KMS-11 (cell line): ENCODE measurements at regions not wholly inside any gene's neighbourhood (a gene's known extent, or its start where the extent isn't known, plus 50 kb on each side); places are given as distances from the start of the nearest gene placed in this dataset.

Experiments used
- H2AFZ ChIP-seq: fragments of 200-600 bp; sonication (generic); 2 replicates; pipeline ENCODE4 v1.6.1; 2016; ENCODE audit warnings: antibody characterized with exemption, mixed run types, low read depth
- H3K27ac ChIP-seq: fragments of 200-600 bp; sonication (generic); 2 replicates; pipeline ENCODE4 v1.6.1; 2016; ENCODE audit warnings: mild to moderate bottlenecking, mixed run types
- H3K27me3 ChIP-seq: fragments of 200-600 bp; sonication (generic); 2 replicates; pipeline ENCODE4 v1.6.1; 2017; ENCODE audit warnings: mild to moderate bottlenecking, low read depth, mixed run types, moderate library complexity; ENCODE audit not compliant: insufficient read depth
- H3K36me3 ChIP-seq: fragments of 200-600 bp; sonication (generic); 2 replicates; pipeline ENCODE4 v1.6.1; 2017; ENCODE audit warnings: mild to moderate bottlenecking, mixed run types; ENCODE audit not compliant: insufficient read depth
- H3K4me1 ChIP-seq: fragments of 200-600 bp; sonication (generic); 2 replicates; pipeline ENCODE4 v1.6.1; 2016; ENCODE audit warnings: mild to moderate bottlenecking, low read depth, mixed run types; ENCODE audit not compliant: poor library complexity, severe bottlenecking
- H3K4me2 ChIP-seq: fragments of 200-600 bp; sonication (generic); 2 replicates; pipeline ENCODE4 v1.7.0; 2016; ENCODE audit warnings: mild to moderate bottlenecking, mixed run types
- H3K4me3 ChIP-seq: fragments of 200-600 bp; sonication (generic); IDR thresholded peaks from 2 replicates; pipeline ENCODE4 v1.6.1; 2017; ENCODE audit warnings: low read depth, low read length, mixed read lengths; ENCODE audit not compliant: insufficient read depth
- H3K79me2 ChIP-seq: fragments of 200-600 bp; sonication (generic); 2 replicates; pipeline ENCODE4 v1.6.1; 2016; ENCODE audit warnings: low read depth, mixed run types; ENCODE audit not compliant: insufficient read depth
- H3K9ac ChIP-seq: fragments of 200-600 bp; sonication (generic); 2 replicates; pipeline ENCODE4 v1.6.1; 2016; ENCODE audit warnings: mild to moderate bottlenecking, mixed run types
- H4K20me1 ChIP-seq: fragments of 200-600 bp; sonication (generic); 2 replicates; pipeline ENCODE4 v1.6.1; 2016; ENCODE audit warnings: mild to moderate bottlenecking, mixed run types; ENCODE audit not compliant: insufficient read depth
- TF ChIP-seq, protein P1 (sequence below): fragments of 200-600 bp; sonication (generic); conservative IDR thresholded peaks from 2 replicates; pipeline ENCODE4 v1.6.1; 2017; ENCODE audit warnings: low read depth, mild to moderate bottlenecking, antibody characterized with exemption, low read length, moderate library complexity, mixed read lengths

GRCh38 chr12:66837311-66837627, 158.4 kb upstream of the GRIP1 start:
- Histone ChIP-seq H2AFZ (no peak overlapping the region), H4K20me1 (no peaks in the 10 kb centered on the region), H3K27ac (no peak overlapping the region), H3K4me2 (no peak overlapping the region), H3K4me1 (no peaks in the 10 kb centered on the region), H3K4me3 (no peak overlapping the region), H3K27me3 (no peaks in the 10 kb centered on the region), H3K79me2 (no peaks in the 10 kb centered on the region), H3K36me3 (no peaks in the 10 kb centered on the region), H3K9ac (no peak overlapping the region)
- TF ChIP-seq, protein P1, sequence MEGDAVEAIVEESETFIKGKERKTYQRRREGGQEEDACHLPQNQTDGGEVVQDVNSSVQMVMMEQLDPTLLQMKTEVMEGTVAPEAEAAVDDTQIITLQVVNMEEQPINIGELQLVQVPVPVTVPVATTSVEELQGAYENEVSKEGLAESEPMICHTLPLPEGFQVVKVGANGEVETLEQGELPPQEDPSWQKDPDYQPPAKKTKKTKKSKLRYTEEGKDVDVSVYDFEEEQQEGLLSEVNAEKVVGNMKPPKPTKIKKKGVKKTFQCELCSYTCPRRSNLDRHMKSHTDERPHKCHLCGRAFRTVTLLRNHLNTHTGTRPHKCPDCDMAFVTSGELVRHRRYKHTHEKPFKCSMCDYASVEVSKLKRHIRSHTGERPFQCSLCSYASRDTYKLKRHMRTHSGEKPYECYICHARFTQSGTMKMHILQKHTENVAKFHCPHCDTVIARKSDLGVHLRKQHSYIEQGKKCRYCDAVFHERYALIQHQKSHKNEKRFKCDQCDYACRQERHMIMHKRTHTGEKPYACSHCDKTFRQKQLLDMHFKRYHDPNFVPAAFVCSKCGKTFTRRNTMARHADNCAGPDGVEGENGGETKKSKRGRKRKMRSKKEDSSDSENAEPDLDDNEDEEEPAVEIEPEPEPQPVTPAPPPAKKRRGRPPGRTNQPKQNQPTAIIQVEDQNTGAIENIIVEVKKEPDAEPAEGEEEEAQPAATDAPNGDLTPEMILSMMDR = no peak

GRCh38 chr12:66838366-66838765, 159.5 kb upstream of the GRIP1 start:
- Histone ChIP-seq H3K36me3 (no peaks in the 10 kb centered on the region), H3K4me1 (no peaks in the 10 kb centered on the region), H3K27ac (no peak overlapping the region), H4K20me1 (no peaks in the 10 kb centered on the region), H3K4me3 (no peak overlapping the region), H3K27me3 (no peaks in the 10 kb centered on the region), H2AFZ (no peak overlapping the region), H3K4me2 (no peak overlapping the region), H3K9ac (no peak overlapping the region), H3K79me2 (no peaks in the 10 kb centered on the region)
- TF ChIP-seq, protein P1 = no peak

- no peaks in the 10 kb centered on the region for H3K36me3 ChIP-seq
- H3K27ac ChIP-seq = no peak overlapping the region
- TF ChIP-seq, protein P1 = no peak
Observed at GRCh38 chr12:66848967-66849366, 170.1 kb upstream of the GRIP1 start.

DNA sequence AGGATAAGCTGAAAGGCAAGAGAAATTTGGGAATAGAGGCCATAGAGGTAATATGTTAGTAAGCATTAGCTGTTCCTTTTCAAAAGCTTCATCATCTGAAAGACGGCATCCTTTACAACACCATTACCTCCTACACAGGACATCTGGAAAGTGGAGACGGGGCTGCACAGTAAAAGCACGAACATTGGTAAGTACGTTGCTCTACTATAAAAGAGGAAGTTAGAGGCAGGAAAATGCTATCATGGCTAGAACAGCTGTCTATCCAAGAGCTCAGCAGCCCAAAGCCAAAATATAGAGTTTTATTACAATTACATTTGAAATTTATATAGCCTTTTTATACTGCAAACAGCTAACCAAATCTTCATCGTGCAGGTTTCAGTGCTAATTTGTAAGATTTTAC, 172.3 kb upstream of the GRIP1 start:
- no peak overlapping the region for H3K4me2 ChIP-seq
- H3K4me3 ChIP-seq = no peak overlapping the region
- no peaks in the 10 kb centered on the region for H3K27me3 ChIP-seq
- no peaks in the 10 kb centered on the region for H3K36me3 ChIP-seq
- no peak overlapping the region for H2AFZ ChIP-seq
- H3K4me1 ChIP-seq = peaks cover 4% of the 10 kb centered on the region
- no peaks in the 10 kb centered on the region for H4K20me1 ChIP-seq
- no peaks in the 10 kb centered on the region for H3K79me2 ChIP-seq
- no peak overlapping the region for H3K9ac ChIP-seq
- TF ChIP-seq, protein P1 = no peak
- H3K27ac ChIP-seq = no peak overlapping the region

More at GRCh38 chr12:66848967-66849366, 170.1 kb upstream of the GRIP1 start:
- no peaks in the 10 kb centered on the region for H3K27me3 ChIP-seq
- no peak overlapping the region for H3K4me2 ChIP-seq
- H3K4me1 ChIP-seq = no peaks in the 10 kb centered on the region
- no peak overlapping the region for H2AFZ ChIP-seq
- H3K9ac ChIP-seq = no peak overlapping the region
- no peaks in the 10 kb centered on the region for H4K20me1 ChIP-seq
- H3K79me2 ChIP-seq = no peaks in the 10 kb centered on the region
- no peak overlapping the region for H3K4me3 ChIP-seq

DNA sequence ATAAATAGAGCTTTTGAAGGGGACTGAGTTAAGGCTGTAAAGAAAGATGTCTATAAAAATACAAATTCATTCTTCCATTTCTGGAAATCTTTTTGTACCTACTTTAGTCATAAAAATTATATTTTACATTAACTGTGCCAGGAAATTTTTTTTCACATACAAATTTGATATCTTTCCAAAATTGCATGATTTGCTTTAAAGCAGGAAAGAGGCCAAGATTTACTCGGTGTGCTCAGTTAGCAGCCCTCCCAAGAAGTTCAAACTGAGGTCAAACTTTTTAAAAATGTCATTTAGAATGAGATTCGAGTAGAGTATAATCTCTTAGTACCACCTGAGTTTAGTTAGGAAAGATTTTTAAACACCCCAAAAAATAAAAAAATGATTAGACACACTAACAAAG, 173.2 kb upstream of the GRIP1 start:
- Histone ChIP-seq H3K27me3 (no peaks in the 10 kb centered on the region), H3K27ac (no peak overlapping the region), H3K4me3 (no peak overlapping the region), H3K9ac (no peak overlapping the region), H3K79me2 (no peaks in the 10 kb centered on the region), H3K4me1 (peaks cover 4% of the 10 kb centered on the region), H3K36me3 (no peaks in the 10 kb centered on the region), H4K20me1 (no peaks in the 10 kb centered on the region), H3K4me2 (no peak overlapping the region), H2AFZ (no peak overlapping the region)
- TF ChIP-seq, protein P1 = no peak
